ENCODE measurements at regions not wholly inside any gene's neighbourhood (a gene's known extent, or its start where the extent isn't known, plus 50 kb on each side); places are given as distances from the start of the nearest gene placed in this dataset.

DNA sequence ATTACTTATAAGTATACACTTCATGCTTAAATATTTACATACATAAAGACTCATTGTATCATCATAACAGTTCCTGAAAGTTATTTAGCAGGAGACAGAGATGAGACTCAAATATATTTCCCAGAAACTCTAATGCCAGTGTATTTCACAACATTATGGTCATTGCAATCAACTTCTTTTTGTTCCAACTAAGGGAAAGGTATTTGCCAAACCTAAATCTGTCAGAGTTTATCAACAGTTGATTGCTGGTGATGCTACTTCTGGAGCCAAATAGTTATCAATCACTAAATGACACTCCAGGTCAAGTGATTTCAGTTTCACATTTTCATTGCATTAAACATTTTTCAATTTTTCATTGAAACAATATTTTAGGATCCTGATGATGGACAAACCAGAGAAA lies 72.1 kb upstream of the AVPR1A start:
- Mint-ChIP-seq H3K27ac (no peak overlapping the region), H3K36me3 (ENCODE audit: insufficient read depth in 1 of 3, low read depth in 3 of 3) (no peaks in the 10 kb centered on the region), H3K27me3 (ENCODE audit: low read depth) (no peaks in the 10 kb centered on the region), H3K4me1 (peaks cover 6 to 7% of the 10 kb centered on the region in 2 experiments), H3K4me3 (no peak overlapping the region), H3K9me3 (no peaks in the 10 kb centered on the region)
- no peak overlapping the region for H2AK5ac ChIP-seq (ENCODE audit: insufficient read length, low read length)
- H3K4ac ChIP-seq (ENCODE audit: low read depth, low read length) = no peak overlapping the region
- H2BK12ac ChIP-seq (ENCODE audit: insufficient read length, low read depth, low read length) = no peak overlapping the region
- H4K8ac ChIP-seq (replicated peaks; ENCODE audit: insufficient read length, low read depth, low read length) = no peak overlapping the region
- no peaks in the 10 kb centered on the region for H3K27me3 ChIP-seq (ENCODE audit: insufficient read depth, low read length)
- H3T11ph ChIP-seq (ENCODE audit: low read length) = no peak overlapping the region
- no peak overlapping the region for H2AFZ ChIP-seq (ENCODE audit: low read length)
- H3K9me3 ChIP-seq (ENCODE audit: control insufficient read depth, low read depth, low read length) = no peaks in the 10 kb centered on the region
- no peak overlapping the region for H4K91ac ChIP-seq (ENCODE audit: insufficient read length, low read depth, low read length)
- no peaks in the 10 kb centered on the region for H3K79me1 ChIP-seq (ENCODE audit: insufficient read depth, low read depth, low read length, poor library complexity, severe bottlenecking)
- no peaks in the 10 kb centered on the region for H3K79me2 ChIP-seq (ENCODE audit: insufficient read depth, low read length)
- no peak overlapping the region for H3K9ac ChIP-seq (ENCODE audit: extremely low read depth, insufficient read length, low read length)
- TF ChIP-seq, protein P1, sequence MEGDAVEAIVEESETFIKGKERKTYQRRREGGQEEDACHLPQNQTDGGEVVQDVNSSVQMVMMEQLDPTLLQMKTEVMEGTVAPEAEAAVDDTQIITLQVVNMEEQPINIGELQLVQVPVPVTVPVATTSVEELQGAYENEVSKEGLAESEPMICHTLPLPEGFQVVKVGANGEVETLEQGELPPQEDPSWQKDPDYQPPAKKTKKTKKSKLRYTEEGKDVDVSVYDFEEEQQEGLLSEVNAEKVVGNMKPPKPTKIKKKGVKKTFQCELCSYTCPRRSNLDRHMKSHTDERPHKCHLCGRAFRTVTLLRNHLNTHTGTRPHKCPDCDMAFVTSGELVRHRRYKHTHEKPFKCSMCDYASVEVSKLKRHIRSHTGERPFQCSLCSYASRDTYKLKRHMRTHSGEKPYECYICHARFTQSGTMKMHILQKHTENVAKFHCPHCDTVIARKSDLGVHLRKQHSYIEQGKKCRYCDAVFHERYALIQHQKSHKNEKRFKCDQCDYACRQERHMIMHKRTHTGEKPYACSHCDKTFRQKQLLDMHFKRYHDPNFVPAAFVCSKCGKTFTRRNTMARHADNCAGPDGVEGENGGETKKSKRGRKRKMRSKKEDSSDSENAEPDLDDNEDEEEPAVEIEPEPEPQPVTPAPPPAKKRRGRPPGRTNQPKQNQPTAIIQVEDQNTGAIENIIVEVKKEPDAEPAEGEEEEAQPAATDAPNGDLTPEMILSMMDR (conservative IDR thresholded peaks at IDR 0.05) = no peak
- DNase-seq = no peak
- no peaks in the 10 kb centered on the region; the same call in 1 of the 2 replicates for H3K4me1 ChIP-seq (ENCODE audit: insufficient read depth, low read length)
- no peak overlapping the region for H2BK15ac ChIP-seq (ENCODE audit: low read depth, low read length)
- no peak overlapping the region for H2BK5ac ChIP-seq (ENCODE audit: insufficient read length, low read length)
- H2BK120ac ChIP-seq (ENCODE audit: low read depth, low read length, poor library complexity, severe bottlenecking) = no peak overlapping the region
- H4K5ac ChIP-seq (ENCODE audit: insufficient read length, low read depth, low read length) = no peak overlapping the region
- H3K18ac ChIP-seq (ENCODE audit: insufficient read length, low read depth, low read length) = no peak overlapping the region
- H3K27ac ChIP-seq (ENCODE audit: insufficient read length, low read depth, low read length) = no peak overlapping the region
- no peak overlapping the region for H3K4me2 ChIP-seq (ENCODE audit: insufficient read depth, insufficient read length, low read length)
- no peak overlapping the region for H3K56ac ChIP-seq (ENCODE audit: insufficient read length, low read depth, low read length)
- no peak overlapping the region for H2BK20ac ChIP-seq (ENCODE audit: low read depth, low read length, poor library complexity, severe bottlenecking)
- H3K14ac ChIP-seq (ENCODE audit: insufficient read depth, low read length) = no peak overlapping the region
- no peaks in the 10 kb centered on the region for H4K20me1 ChIP-seq (ENCODE audit: control insufficient read depth, insufficient read depth, insufficient read length)
- no peak overlapping the region for H3K23ac ChIP-seq (ENCODE audit: insufficient read length, low read depth, low read length)
- no peaks in the 10 kb centered on the region for H3K23me2 ChIP-seq (ENCODE audit: insufficient read length, low read depth, low read length, poor library complexity, severe bottlenecking)
